ENCODE measurements at regions not wholly inside any gene's neighbourhood (a gene's known extent, or its start where the extent isn't known, plus 50 kb on each side); places are given as distances from the start of the nearest gene placed in this dataset.
A peak's percentile ranks its signal among the peaks of the same experiment; 100 is the strongest.

DNA sequence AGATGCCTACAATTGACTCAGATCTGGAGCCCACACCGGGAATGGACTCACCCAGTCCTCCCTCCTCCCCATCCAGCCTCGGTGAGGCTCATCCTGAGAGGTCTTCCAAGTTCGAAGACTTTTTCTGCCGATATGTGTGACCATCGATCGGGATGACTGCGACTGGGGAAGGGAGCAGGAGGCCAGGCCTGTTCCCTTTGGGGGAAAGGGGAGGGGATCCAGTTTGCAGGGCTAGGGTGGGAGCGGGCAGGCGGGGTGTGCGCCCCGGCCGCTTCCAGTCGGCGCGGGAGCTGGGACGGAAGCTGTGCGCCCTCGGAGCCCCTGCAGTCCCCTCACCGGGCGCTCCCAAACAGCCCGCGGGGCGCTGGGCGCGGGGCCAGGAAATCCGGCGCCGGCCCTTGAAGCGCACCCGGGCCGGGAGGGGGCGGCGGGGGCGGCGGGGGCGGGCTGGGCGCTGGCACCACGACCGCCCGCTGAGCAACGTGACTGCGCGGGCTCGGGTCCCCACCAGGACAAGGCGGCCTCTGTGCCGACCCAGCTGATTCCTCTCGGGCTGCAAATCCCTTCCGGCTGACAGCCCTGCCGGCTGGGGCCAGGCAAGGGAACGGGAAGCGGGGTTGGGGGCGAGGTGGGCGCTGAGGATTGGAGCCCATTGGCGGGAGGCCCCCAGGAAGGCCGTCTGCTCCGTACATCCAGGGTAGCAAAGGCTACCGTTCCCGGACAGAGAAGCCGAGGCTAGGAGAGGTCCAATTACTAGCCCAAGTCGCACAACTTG, 103.9 kb downstream of the EBNA1BP2 start:
- peak in 3 of 9 donors; percentile 21 to 43 (median 27) for DNase-seq (ENCODE audit: low read depth in 6 of 9, low spot score in 9 of 9)
- Histone ChIP-seq H3K27ac (ENCODE audit: low read depth in 1 of 2, low read length in 1 of 2) (no peak overlapping the region), H3K9me3 (ENCODE audit: control insufficient read depth in 2 of 2, insufficient read depth in 1 of 2, low read length in 1 of 2) (peaks cover 0 to 1% of the 10 kb centered on the region in 2 donors), H3K4me3 (ENCODE audit: low read length in 2 of 2) (peak overlapping the region in 1 of 2 donors; percentile 41), H3K36me3 (ENCODE audit: control insufficient read depth in 2 of 2, insufficient read depth in 2 of 2, low read length in 1 of 2) (no peaks in the 10 kb centered on the region), H3K27me3 (ENCODE audit: control insufficient read depth in 2 of 2, insufficient read depth in 1 of 2, low read length in 1 of 2) (peaks cover 0 to 15% of the 10 kb centered on the region in 2 donors), H3K4me1 (ENCODE audit: control insufficient read depth in 2 of 2, insufficient read depth in 2 of 2, low read length in 2 of 2) (peaks cover 3 to 18% of the 10 kb centered on the region in 2 donors)
- WGBS = 8% methylated on average over 60 of the region's 60 CpGs

DNA sequence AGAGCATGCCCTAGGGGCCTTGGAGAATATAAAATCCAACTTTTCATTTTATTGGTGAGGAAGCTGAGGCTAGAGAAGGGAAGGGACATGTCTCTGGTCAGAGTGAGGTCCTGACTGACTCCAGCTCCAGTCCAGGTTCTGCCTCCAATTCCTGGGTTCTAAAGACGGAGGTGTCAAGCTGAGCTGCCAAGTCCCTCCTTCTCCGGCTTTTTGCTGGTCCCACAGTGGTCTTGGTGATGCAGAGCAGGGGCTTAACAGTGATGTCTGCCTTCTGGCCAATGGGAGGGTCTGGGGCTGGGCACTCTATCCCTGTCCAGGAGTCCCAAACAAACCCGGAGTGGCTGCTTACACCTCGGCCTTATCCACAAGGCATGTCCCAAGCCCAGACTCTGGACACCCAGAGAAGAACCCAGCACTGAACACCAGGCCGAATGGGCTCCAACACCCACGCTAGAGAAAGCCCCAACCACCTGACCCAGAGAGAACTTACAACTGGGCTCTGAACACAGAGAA, 104.8 kb downstream of the EBNA1BP2 start:
- H3K4me1 ChIP-seq (ENCODE audit: control insufficient read depth in 2 of 2, insufficient read depth in 2 of 2, low read length in 2 of 2) = peaks cover 3 to 18% of the 10 kb centered on the region in 2 donors
- no peaks in the 10 kb centered on the region for H3K36me3 ChIP-seq (ENCODE audit: control insufficient read depth in 2 of 2, insufficient read depth in 2 of 2, low read length in 1 of 2)
- peaks cover 0 to 15% of the 10 kb centered on the region in 2 donors for H3K27me3 ChIP-seq (ENCODE audit: control insufficient read depth in 2 of 2, insufficient read depth in 1 of 2, low read length in 1 of 2)
- no peak overlapping the region for H3K4me3 ChIP-seq (ENCODE audit: low read length in 2 of 2)
- no peak for DNase-seq (ENCODE audit: low read depth in 6 of 9, low spot score in 9 of 9)
- peaks cover 0 to 1% of the 10 kb centered on the region in 2 donors for H3K9me3 ChIP-seq (ENCODE audit: control insufficient read depth in 2 of 2, insufficient read depth in 1 of 2, low read length in 1 of 2)
- WGBS = 97% methylated on average over 6 of the region's 6 CpGs
- H3K27ac ChIP-seq (ENCODE audit: low read depth in 1 of 2, low read length in 1 of 2) = no peak overlapping the region

DNA sequence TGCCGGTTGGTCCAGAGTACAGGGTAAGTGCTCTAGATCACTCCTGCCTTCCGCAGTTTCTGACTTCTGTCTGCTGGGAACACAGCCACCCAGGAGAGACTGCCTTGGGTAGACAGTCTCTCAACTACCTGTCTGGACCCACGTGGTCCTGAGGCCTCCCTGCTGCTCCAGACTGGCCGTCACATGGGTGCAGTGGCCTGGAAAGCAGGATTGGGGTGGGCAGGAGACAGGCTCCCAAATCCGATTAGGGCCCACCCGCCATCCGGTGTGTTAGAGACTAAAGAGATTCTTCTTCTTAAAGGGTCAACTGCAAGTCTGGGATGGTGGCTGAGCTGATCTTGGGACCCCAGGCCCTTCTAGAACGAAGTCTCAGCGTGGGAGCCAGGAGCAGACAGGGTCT, 105.5 kb downstream of the EBNA1BP2 start:
- Histone ChIP-seq H3K4me1 (ENCODE audit: control insufficient read depth in 2 of 2, insufficient read depth in 2 of 2, low read length in 2 of 2) (peaks cover 3 to 18% of the 10 kb centered on the region in 2 donors), H3K9me3 (ENCODE audit: control insufficient read depth in 2 of 2, insufficient read depth in 1 of 2, low read length in 1 of 2) (peaks cover 0 to 1% of the 10 kb centered on the region in 2 donors), H3K4me3 (ENCODE audit: low read length in 2 of 2) (no peak overlapping the region), H3K27me3 (ENCODE audit: control insufficient read depth in 2 of 2, insufficient read depth in 1 of 2, low read length in 1 of 2) (peaks cover 0 to 15% of the 10 kb centered on the region in 2 donors), H3K27ac (ENCODE audit: low read depth in 1 of 2, low read length in 1 of 2) (no peak overlapping the region), H3K36me3 (ENCODE audit: control insufficient read depth in 2 of 2, insufficient read depth in 2 of 2, low read length in 1 of 2) (no peaks in the 10 kb centered on the region)
- 98% methylated on average over 9 of the region's 9 CpGs for WGBS
- no peak for DNase-seq (ENCODE audit: low read depth in 6 of 9, low spot score in 9 of 9)

DNA sequence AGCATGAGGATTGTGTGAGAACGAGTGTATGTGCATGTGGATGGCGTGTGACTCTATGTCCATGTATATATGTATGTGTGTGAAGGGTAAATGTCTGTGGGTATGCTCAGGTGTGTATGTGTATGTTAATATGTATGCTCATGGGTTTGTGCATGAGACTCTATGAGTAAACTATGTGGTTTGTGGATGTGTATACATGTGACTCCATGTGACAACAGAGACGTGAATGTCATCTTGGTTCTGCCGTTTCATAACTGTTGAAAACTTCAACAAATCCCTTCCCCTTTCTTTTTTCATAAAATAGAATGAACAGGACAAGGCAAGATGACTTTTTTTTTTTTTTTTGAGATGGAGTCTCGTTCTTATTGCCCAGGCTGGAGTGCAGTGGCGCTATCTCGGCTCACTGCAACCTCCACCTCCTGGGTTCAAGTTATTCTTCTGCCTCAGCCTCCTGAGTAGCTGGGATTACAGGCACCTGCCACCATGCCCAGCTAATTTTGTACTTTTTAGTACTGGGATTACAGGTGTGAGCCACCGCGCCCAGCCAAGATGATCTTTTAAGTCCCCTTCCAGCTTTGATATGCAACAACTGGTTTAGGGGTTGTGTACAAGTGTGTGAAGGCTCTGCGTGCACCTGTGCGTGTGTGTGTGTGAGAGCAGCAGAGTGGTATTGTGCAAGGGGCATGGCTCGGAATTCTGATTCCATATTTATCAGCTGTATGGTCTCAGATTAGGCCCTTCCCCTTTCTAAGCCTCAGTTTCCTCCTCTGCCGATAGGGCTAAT, 106.3 kb downstream of the EBNA1BP2 start:
- Histone ChIP-seq H3K27me3 (ENCODE audit: control insufficient read depth in 2 of 2, insufficient read depth in 1 of 2, low read length in 1 of 2) (peaks cover 0 to 15% of the 10 kb centered on the region in 2 donors), H3K4me3 (ENCODE audit: low read length in 2 of 2) (no peak overlapping the region), H3K4me1 (ENCODE audit: control insufficient read depth in 2 of 2, insufficient read depth in 2 of 2, low read length in 2 of 2) (peaks cover 3 to 18% of the 10 kb centered on the region in 2 donors), H3K27ac (ENCODE audit: low read depth in 1 of 2, low read length in 1 of 2) (no peak overlapping the region), H3K36me3 (ENCODE audit: control insufficient read depth in 2 of 2, insufficient read depth in 2 of 2, low read length in 1 of 2) (no peaks in the 10 kb centered on the region), H3K9me3 (ENCODE audit: control insufficient read depth in 2 of 2, insufficient read depth in 1 of 2, low read length in 1 of 2) (peaks cover 0 to 1% of the 10 kb centered on the region in 2 donors)
- DNase-seq (ENCODE audit: low read depth in 6 of 9, low spot score in 9 of 9) = no peak
- 91% methylated on average over 13 of the region's 13 CpGs for WGBS

DNA sequence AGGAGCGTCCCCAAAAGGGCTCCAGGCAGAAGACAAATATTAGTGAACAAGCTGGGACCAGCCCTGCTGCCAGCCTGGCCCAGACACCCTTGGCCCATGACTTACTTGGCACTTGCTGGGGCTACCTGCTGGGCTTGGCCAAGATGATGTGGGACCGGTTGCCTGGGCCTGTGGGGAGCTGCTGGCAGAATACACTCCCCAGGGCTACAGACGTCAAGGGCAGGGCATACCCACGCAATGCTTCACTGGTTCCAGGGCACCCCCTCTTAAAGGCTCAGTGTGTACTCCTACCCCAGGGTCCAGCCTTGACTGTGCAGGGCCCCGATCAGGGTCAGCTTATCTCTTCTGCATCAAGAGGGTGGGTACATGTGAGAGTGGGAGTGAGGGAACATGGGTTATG, 106.5 kb upstream of the SLC2A1 start:
- no peak overlapping the region for H3K27ac ChIP-seq (ENCODE audit: low read depth in 1 of 2, low read length in 1 of 2)
- DNase-seq (ENCODE audit: low read depth in 6 of 9, low spot score in 9 of 9) = no peak
- no peak overlapping the region for H3K4me3 ChIP-seq (ENCODE audit: low read length in 2 of 2)
- WGBS = 94% methylated on average over 5 of the region's 5 CpGs
- H3K36me3 ChIP-seq (ENCODE audit: control insufficient read depth in 2 of 2, insufficient read depth in 2 of 2, low read length in 1 of 2) = no peaks in the 10 kb centered on the region
- peaks cover 0 to 1% of the 10 kb centered on the region in 2 donors for H3K9me3 ChIP-seq (ENCODE audit: control insufficient read depth in 2 of 2, insufficient read depth in 1 of 2, low read length in 1 of 2)
- H3K4me1 ChIP-seq (ENCODE audit: control insufficient read depth in 2 of 2, insufficient read depth in 2 of 2, low read length in 2 of 2) = peaks cover 3 to 18% of the 10 kb centered on the region in 2 donors
- peaks cover 0 to 15% of the 10 kb centered on the region in 2 donors for H3K27me3 ChIP-seq (ENCODE audit: control insufficient read depth in 2 of 2, insufficient read depth in 1 of 2, low read length in 1 of 2)

DNA sequence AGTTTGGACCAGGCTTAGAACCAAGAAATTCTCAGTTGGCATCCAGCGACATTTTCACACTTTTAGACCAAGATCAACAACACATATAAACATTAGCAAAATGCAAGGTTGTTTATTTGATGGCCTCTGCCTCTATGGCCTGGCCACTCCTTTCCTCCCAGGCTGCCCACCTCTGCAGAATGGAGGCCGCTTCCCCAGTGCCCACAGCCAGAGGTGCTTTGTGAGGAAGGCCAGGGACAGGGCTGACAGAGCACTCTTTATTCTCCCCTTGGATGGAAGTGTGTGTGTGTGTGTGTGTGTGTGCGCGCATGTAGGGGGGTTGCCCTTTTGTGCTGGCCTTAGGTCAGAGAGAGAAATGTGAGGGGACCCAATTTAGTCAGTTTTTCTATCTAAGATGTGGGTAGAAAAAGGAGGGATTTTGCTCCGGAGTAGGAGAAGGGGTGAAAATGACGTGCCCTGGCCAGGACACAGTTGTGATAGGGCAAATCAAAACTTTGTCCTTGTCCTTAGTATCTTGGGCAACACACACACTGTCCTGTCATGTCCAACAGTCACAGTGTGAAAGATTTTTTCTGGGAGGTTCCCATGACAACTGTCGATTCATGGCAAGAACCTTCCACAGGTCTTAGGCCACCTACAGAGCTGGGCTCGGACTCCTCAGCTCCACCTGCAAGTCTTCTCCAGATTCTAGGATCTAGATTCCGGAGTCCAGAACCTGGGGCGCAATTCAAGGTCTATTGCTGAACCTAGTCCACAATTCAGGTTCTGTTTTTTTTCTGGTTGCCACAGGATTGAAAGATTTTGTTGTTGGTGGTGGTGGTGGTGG, 104.9 kb upstream of the SLC2A1 start:
- Histone ChIP-seq H3K36me3 (ENCODE audit: control insufficient read depth in 2 of 2, insufficient read depth in 2 of 2, low read length in 1 of 2) (no peaks in the 10 kb centered on the region), H3K27me3 (ENCODE audit: control insufficient read depth in 2 of 2, insufficient read depth in 1 of 2, low read length in 1 of 2) (peaks cover 0 to 12% of the 10 kb centered on the region in 2 donors), H3K4me3 (ENCODE audit: low read length in 2 of 2) (no peak overlapping the region), H3K4me1 (ENCODE audit: control insufficient read depth in 2 of 2, insufficient read depth in 2 of 2, low read length in 2 of 2) (peaks cover 3 to 12% of the 10 kb centered on the region in 2 donors), H3K27ac (ENCODE audit: low read depth in 1 of 2, low read length in 1 of 2) (no peak overlapping the region), H3K9me3 (ENCODE audit: control insufficient read depth in 2 of 2, insufficient read depth in 1 of 2, low read length in 1 of 2) (peaks cover 0 to 1% of the 10 kb centered on the region in 2 donors)
- no peak for DNase-seq (ENCODE audit: low read depth in 6 of 9, low spot score in 9 of 9)
- 94% methylated on average over 10 of the region's 10 CpGs for WGBS

DNA sequence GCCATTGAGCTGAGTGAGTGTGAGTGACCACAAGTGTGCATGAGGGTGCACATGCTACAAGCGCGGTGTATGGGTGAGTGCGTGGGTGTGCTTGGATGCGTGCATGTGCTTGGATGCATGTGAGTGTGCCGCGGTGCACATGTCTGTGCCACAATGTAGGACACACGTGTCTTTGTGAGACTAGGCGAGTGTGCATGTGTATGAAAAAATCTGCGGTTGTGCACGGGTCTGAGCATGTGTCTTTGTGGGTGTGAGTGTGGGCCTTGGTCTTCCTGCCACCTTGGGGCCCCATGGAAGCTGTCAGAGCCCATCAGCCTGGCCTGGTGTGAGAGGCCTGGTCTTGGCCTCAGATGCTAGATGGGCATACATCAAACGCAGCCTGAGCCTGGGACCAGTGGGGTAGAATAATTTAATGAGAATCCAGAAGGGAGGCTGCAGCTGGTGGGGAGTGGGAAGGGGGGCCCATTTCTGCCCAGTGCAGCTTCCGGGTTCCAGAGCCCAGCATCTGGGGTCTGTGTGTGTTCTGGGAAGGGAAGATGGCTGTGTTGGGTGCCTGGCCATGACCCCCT, 103.9 kb upstream of the SLC2A1 start:
- Histone ChIP-seq H3K4me3 (ENCODE audit: low read length in 2 of 2) (no peak overlapping the region), H3K9me3 (ENCODE audit: control insufficient read depth in 2 of 2, insufficient read depth in 1 of 2, low read length in 1 of 2) (peaks cover 0 to 1% of the 10 kb centered on the region in 2 donors), H3K27me3 (ENCODE audit: control insufficient read depth in 2 of 2, insufficient read depth in 1 of 2, low read length in 1 of 2) (peaks cover 0 to 4% of the 10 kb centered on the region in 2 donors), H3K4me1 (ENCODE audit: control insufficient read depth in 2 of 2, insufficient read depth in 2 of 2, low read length in 2 of 2) (peaks cover 0 to 9% of the 10 kb centered on the region in 2 donors), H3K27ac (ENCODE audit: low read depth in 1 of 2, low read length in 1 of 2) (no peak overlapping the region), H3K36me3 (ENCODE audit: control insufficient read depth in 2 of 2, insufficient read depth in 2 of 2, low read length in 1 of 2) (no peaks in the 10 kb centered on the region)
- DNase-seq (ENCODE audit: low read depth in 6 of 9, low spot score in 9 of 9) = no peak
- 95% methylated on average over 12 of the region's 12 CpGs for WGBS

DNA sequence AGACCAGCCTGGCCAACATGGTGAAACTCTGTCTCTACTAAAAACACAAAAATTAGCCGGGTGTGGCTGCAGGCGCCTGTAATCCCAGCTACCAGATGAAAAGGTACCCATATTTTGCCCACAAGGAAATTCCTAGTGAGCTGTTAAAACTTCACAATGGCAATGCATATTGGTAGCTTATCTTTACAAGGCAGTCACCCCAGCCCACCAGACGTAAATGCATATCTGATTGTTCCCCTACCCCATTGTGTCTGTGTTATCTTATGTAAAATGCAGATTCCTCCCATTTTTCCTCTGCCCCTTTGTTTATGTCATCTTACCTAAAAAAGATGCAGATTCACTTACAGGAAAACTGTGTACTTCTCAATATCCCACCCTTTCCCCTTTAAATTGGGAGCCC, 103.1 kb upstream of the SLC2A1 start:
- no peak for DNase-seq (ENCODE audit: low read depth in 6 of 9, low spot score in 9 of 9)
- Histone ChIP-seq H3K27me3 (ENCODE audit: control insufficient read depth in 2 of 2, insufficient read depth in 1 of 2, low read length in 1 of 2) (no peaks in the 10 kb centered on the region), H3K27ac (ENCODE audit: low read depth in 1 of 2, low read length in 1 of 2) (no peak overlapping the region), H3K36me3 (ENCODE audit: control insufficient read depth in 2 of 2, insufficient read depth in 2 of 2, low read length in 1 of 2) (no peaks in the 10 kb centered on the region), H3K9me3 (ENCODE audit: control insufficient read depth in 2 of 2, insufficient read depth in 1 of 2, low read length in 1 of 2) (peaks cover 0 to 1% of the 10 kb centered on the region in 2 donors), H3K4me3 (ENCODE audit: low read length in 2 of 2) (no peak overlapping the region), H3K4me1 (ENCODE audit: control insufficient read depth in 2 of 2, insufficient read depth in 2 of 2, low read length in 2 of 2) (peaks cover 0 to 9% of the 10 kb centered on the region in 2 donors)
- WGBS = 93% methylated on average over 3 of the region's 3 CpGs
